H1 (cell line): ENCODE measurements at regions not wholly inside any gene's neighbourhood (a gene's known extent, or its start where the extent isn't known, plus 50 kb on each side); places are given as distances from the start of the nearest gene placed in this dataset.
"Not testable (repeated sequence)": the region's sequence is repeated elsewhere in the genome, so short reads cannot be mapped to it uniquely, and the experiment has no call there.

ENCODE experiments used
- CTCF ChIA-PET: fragments of 300-600 bp; sonication (Branson Sonifier 250); formaldehyde crosslinking; loops from one replicate; lab custom pipeline; 2021; ENCODE audit not compliant: partially characterized antibody; lab: Charles Lee
- POLR2A ChIA-PET: fragments of 300-600 bp; sonication (Branson Sonifier 250); formaldehyde crosslinking; loops from one replicate; lab custom pipeline; 2021; ENCODE audit warnings: inconsistent platforms; ENCODE audit not compliant: partially characterized antibody; lab: Charles Lee
- DNase-seq, 2 experiments: peaks; one replicate each; pipeline versions ENCODE4 v3.0.0 to v3.0.0-alpha.2; 2010 to 2022; ENCODE audit warnings: low spot score in 2 of 2, low read depth in 1 of 2, mixed read lengths in 1 of 2
- FAIRE-seq: peaks from 2 replicates; lab custom pipeline; 2011; peaks lifted over from hg19 to GRCh38; lab: Jason Lieb, UNC
- H2AFZ ChIP-seq: 2 replicates; pipeline ENCODE4 v1.8.1; 2012; ENCODE audit warnings: low read length, inconsistent platforms
- H2AK5ac ChIP-seq: 2 replicates; pipeline ENCODE4 v1.6.1; 2013; ENCODE audit warnings: low read depth, low read length
- H2BK120ac ChIP-seq: replicated peaks from 2 replicates; pipeline ENCODE3; 2013; ENCODE audit warnings: low read depth, low read length, inconsistent platforms
- H2BK12ac ChIP-seq: 2 replicates; pipeline ENCODE4 v1.6.1; 2013; ENCODE audit warnings: low read depth, low read length
- H2BK15ac ChIP-seq: 2 replicates; pipeline ENCODE4 v1.6.1; 2013; ENCODE audit warnings: low read length
- H2BK20ac ChIP-seq: 2 replicates; pipeline ENCODE4 v1.6.1; 2013; ENCODE audit warnings: low read length
- H2BK5ac ChIP-seq: 2 replicates; pipeline ENCODE4 v1.6.1; 2013; ENCODE audit warnings: low read depth, low read length
- H3K14ac ChIP-seq: 2 replicates; pipeline ENCODE4 v1.6.1; 2013; ENCODE audit warnings: inconsistent platforms; ENCODE audit not compliant: insufficient read length
- H3K18ac ChIP-seq: 2 replicates; pipeline ENCODE4 v1.6.1; 2013; ENCODE audit warnings: low read length; ENCODE audit errors: extremely low read depth
- H3K23ac ChIP-seq: 2 replicates; pipeline ENCODE4 v1.6.1; 2013; ENCODE audit warnings: inconsistent platforms; ENCODE audit not compliant: insufficient read length
- H3K23me2 ChIP-seq: 2 replicates; pipeline ENCODE4 v1.6.1; 2013; ENCODE audit warnings: low read depth, low read length
- H3K27ac ChIP-seq: 2 replicates; pipeline ENCODE4 v1.6.1; 2011; ENCODE audit warnings: low read depth, low read length, inconsistent platforms
- H3K27me3 ChIP-seq, 4 experiments: replicated peaks in 1 of 4; 1 replicate in 1 of 4; 2 replicates in 3 of 4; pipeline versions ENCODE4 v1.6.1 to v1.8.1; 2011 to 2013; ENCODE audit warnings: low read length in 3 of 4, mild to moderate bottlenecking in 3 of 4, inconsistent platforms in 2 of 4, mixed read lengths in 2 of 4, moderate library complexity in 1 of 4; ENCODE audit not compliant: control insufficient read depth in 3 of 4, insufficient read depth in 3 of 4; ENCODE audit errors: extremely low read depth in 1 of 4
- H3K36me3 ChIP-seq, 4 experiments: 2 replicates each; pipeline versions ENCODE4 v1.6.1 to v1.8.1; 2011 to 2013; ENCODE audit warnings: mild to moderate bottlenecking in 4 of 4, low read length in 3 of 4, moderate library complexity in 2 of 4, control low read depth in 1 of 4, inconsistent platforms in 1 of 4; ENCODE audit not compliant: insufficient read depth in 4 of 4, control insufficient read depth in 2 of 4
- H3K4ac ChIP-seq: replicated peaks from 2 replicates; pipeline ENCODE3; 2013; ENCODE audit warnings: low read length, low read depth, mixed read lengths, inconsistent platforms; ENCODE audit not compliant: insufficient read length
- H3K4me1 ChIP-seq, 4 experiments: replicated peaks in 1 of 4; 1 replicate in 1 of 4; 2 replicates in 3 of 4; pipeline versions ENCODE4 v1.6.1 to v1.8.1; 2011 to 2013; ENCODE audit warnings: low read length in 3 of 4, inconsistent platforms in 2 of 4, mixed read lengths in 1 of 4; ENCODE audit not compliant: insufficient read depth in 4 of 4, control insufficient read depth in 3 of 4
- H3K4me2 ChIP-seq, 2 experiments: 2 replicates each; pipeline versions ENCODE4 v1.6.1 to v1.8.1; 2011 to 2013; ENCODE audit warnings: low read depth in 2 of 2, low read length in 2 of 2, control low read depth in 1 of 2, inconsistent platforms in 1 of 2, mild to moderate bottlenecking in 1 of 2; ENCODE audit not compliant: insufficient read depth in 1 of 2
- H3K4me3 ChIP-seq, 4 experiments: fragments of 200-600, 300-600 bp in 1 of 4; sonication (generic), shearing (Covaris generic), sonication (Bioruptor Twin) in 1 of 4; 2 replicates each; pipeline versions ENCODE4 v1.5.1 to v1.8.1; 2011 to 2016; ENCODE audit warnings: low read length in 4 of 4, low read depth in 3 of 4, control low read depth in 2 of 4, inconsistent platforms in 2 of 4, mild to moderate bottlenecking in 2 of 4, mixed read lengths in 1 of 4, moderate library complexity in 1 of 4; ENCODE audit not compliant: insufficient read depth in 2 of 4; ENCODE audit errors: extremely low read depth in 1 of 4
- H3K56ac ChIP-seq: replicated peaks from 2 replicates; pipeline ENCODE3; 2013; ENCODE audit warnings: low read depth, mild to moderate bottlenecking, mixed read lengths, low read length, inconsistent platforms; ENCODE audit not compliant: insufficient read length
- H3K79me1 ChIP-seq: 2 replicates; pipeline ENCODE4 v1.6.1; 2013; ENCODE audit warnings: low read depth, low read length, control low read depth
- H3K79me2 ChIP-seq, 2 experiments: 2 replicates each; pipeline versions ENCODE4 v1.6.1 to v1.8.1; 2012 to 2013; ENCODE audit warnings: low read length in 2 of 2, mild to moderate bottlenecking in 2 of 2, inconsistent platforms in 1 of 2; ENCODE audit not compliant: insufficient read depth in 2 of 2, control insufficient read depth in 1 of 2
- H3K9ac ChIP-seq, 4 experiments: replicated peaks in 1 of 4; 1 replicate in 1 of 4; 2 replicates in 3 of 4; pipeline versions ENCODE4 v1.6.1 to v1.8.1; 2011 to 2013; ENCODE audit warnings: low read depth in 3 of 4, low read length in 3 of 4, control low read depth in 2 of 4, mild to moderate bottlenecking in 2 of 4, moderate library complexity in 2 of 4, inconsistent platforms in 1 of 4; ENCODE audit errors: extremely low read depth in 1 of 4
- H3K9me3 ChIP-seq, 2 experiments: 2 replicates each; pipeline versions ENCODE4 v1.6.1 to v1.8.1; 2012 to 2013; ENCODE audit warnings: mild to moderate bottlenecking in 2 of 2, moderate library complexity in 2 of 2, control low read depth in 1 of 2, inconsistent platforms in 1 of 2, low read depth in 1 of 2, low read length in 1 of 2, mixed read lengths in 1 of 2; ENCODE audit not compliant: insufficient read depth in 2 of 2
- H4K20me1 ChIP-seq, 2 experiments: replicated peaks in 1 of 2; 2 replicates each; pipeline versions ENCODE3 to v1.8.1; 2011 to 2013; ENCODE audit warnings: inconsistent platforms in 2 of 2, low read length in 2 of 2, mild to moderate bottlenecking in 1 of 2; ENCODE audit not compliant: insufficient read depth in 2 of 2, control insufficient read depth in 1 of 2
- H4K5ac ChIP-seq: 2 replicates; pipeline ENCODE4 v1.6.1; 2013; ENCODE audit warnings: low read length, low read depth, mixed read lengths, inconsistent platforms; ENCODE audit not compliant: insufficient read length
- H4K8ac ChIP-seq: 2 replicates; pipeline ENCODE4 v1.8.0; 2013; ENCODE audit warnings: mild to moderate bottlenecking, moderate library complexity, low read length, inconsistent platforms; ENCODE audit not compliant: insufficient read depth; ENCODE audit errors: extremely low read depth
- H4K91ac ChIP-seq: replicated peaks from 2 replicates; pipeline ENCODE3; 2013; ENCODE audit warnings: low read length, mixed read lengths, inconsistent platforms; ENCODE audit not compliant: insufficient read length
- FOSL1 ChIP-seq: IDR thresholded peaks from 2 replicates; pipeline ENCODE4 v1.6.1; 2011; ENCODE audit warnings: mild to moderate bottlenecking, low read depth, low read length, moderate library complexity; ENCODE audit not compliant: insufficient read depth
- TAF7 ChIP-seq: optimal IDR thresholded peaks from 2 replicates; pipeline ENCODE3; 2011; ENCODE audit warnings: low read depth, mild to moderate bottlenecking, inconsistent platforms, low read length, moderate library complexity, borderline replicate concordance
- WGBS, 2 experiments: shearing (Covaris generic) in 1 of 2; methylation state at CpG; one replicate each; pipeline versions ENCODE4 v1.1.6 to v1.1.7; 2013 to 2015; ENCODE audit warnings: low lambda C conversion rate in 2 of 2, mixed read lengths in 2 of 2, inconsistent platforms in 1 of 2, low coverage in 1 of 2, missing lambda C conversion rate in 1 of 2; ENCODE audit not compliant: insufficient replicate concordance in 2 of 2, insufficient coverage in 1 of 2, insufficient read length in 1 of 2; ENCODE audit errors: extremely low coverage in 1 of 2, missing lambda C conversion rate in 1 of 2; 5-methylcytosine and 5-hydroxymethylcytosine counted together

DNA sequence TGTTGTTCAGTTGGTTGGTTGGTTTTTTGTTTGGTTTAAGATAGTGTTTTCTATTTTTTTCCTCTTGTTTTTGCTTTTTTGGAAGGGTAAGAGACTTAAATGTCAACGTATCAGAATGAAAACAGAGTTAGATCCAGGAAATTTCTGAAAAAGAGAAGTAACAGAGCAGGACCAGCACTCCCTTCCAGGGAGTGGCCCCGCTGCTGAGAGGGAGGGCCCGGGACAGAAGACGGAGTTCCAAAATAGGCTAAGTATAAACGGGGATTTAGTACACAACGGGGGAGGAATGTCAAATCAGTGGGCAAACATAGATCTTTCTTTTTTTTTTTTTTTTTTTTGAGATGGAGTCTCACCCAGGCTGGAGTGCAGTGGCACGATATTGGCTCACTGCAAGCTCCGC, 92.7 kb upstream of the RUFY1 start:
- no peak overlapping the region for H3K23ac ChIP-seq
- H2BK12ac ChIP-seq, result no peak overlapping the region
- ChIA-PET CTCF (no interaction called here), POLR2A (no interaction called here)
- 91% methylated on average over 8 of the region's 8 CpGs; no CpG with 5 or more reads in 1 of the 2 experiments for WGBS, 2 experiments
- H2BK15ac ChIP-seq, result no peak overlapping the region
- H3K4me3 ChIP-seq, result no peak overlapping the region
- H3K9me3 ChIP-seq, result peaks cover 12 to 20% of the 10 kb centered on the region in 2 experiments
- no peaks in the 10 kb centered on the region for H3K79me1 ChIP-seq
- H3K4ac ChIP-seq, result no peak overlapping the region
- H3K36me3 ChIP-seq, result no peaks in the 10 kb centered on the region
- no peak for FAIRE-seq
- H3K27ac ChIP-seq, result no peak overlapping the region
- H2AFZ ChIP-seq, result no peak overlapping the region
- no peak for DNase-seq
- no peak overlapping the region for H4K91ac ChIP-seq
- TF ChIP-seq FOSL1 (no peak), TAF7 (no peak)
- no peak overlapping the region for H3K9ac ChIP-seq
- H3K18ac ChIP-seq, result no peak overlapping the region
- no peak overlapping the region for H2BK5ac ChIP-seq
- H3K4me1 ChIP-seq, result no peaks in the 10 kb centered on the region
- no peaks in the 10 kb centered on the region for H3K23me2 ChIP-seq
- no peak overlapping the region for H3K14ac ChIP-seq
- no peak overlapping the region for H4K5ac ChIP-seq
- H3K27me3 ChIP-seq, result no peaks in the 10 kb centered on the region
- no peak overlapping the region for H2BK120ac ChIP-seq
- H2AK5ac ChIP-seq, result no peak overlapping the region
- no peaks in the 10 kb centered on the region for H4K20me1 ChIP-seq
- H2BK20ac ChIP-seq, result no peak overlapping the region
- H3K79me2 ChIP-seq, result no peaks in the 10 kb centered on the region
- no peak overlapping the region for H4K8ac ChIP-seq
- H3K56ac ChIP-seq, result no peak overlapping the region
- no peak overlapping the region for H3K4me2 ChIP-seq

DNA sequence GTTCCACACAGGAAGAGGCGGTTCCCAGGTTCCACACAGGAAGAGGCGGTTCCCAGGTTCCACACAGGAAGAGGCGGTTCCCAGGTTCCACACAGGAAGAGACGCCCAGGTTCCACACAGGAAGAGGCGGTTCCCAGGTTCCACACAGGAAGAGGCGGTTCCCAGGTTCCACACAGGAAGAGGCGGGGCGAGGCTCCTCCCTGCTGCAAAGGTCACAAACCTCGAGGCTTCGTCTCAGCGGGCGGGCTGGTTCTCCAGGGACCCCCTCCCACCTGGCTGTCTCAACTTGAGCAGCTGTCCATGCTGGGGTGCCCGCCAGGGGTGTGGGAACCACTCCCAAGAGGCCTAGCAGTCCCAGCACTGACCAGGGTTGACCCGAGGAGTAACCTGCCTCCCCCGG, 94.3 kb upstream of the RUFY1 start:
- H2AFZ ChIP-seq, FAIRE-seq, H4K91ac ChIP-seq, H3K23me2 ChIP-seq, H3K27me3 ChIP-seq, H3K18ac ChIP-seq, H3K23ac ChIP-seq, H3K14ac ChIP-seq, H4K20me1 ChIP-seq, H4K5ac ChIP-seq, H3K4ac ChIP-seq, H3K56ac ChIP-seq, H2BK20ac ChIP-seq, DNase-seq, H4K8ac ChIP-seq, H3K79me1 ChIP-seq, H2BK15ac ChIP-seq, H3K4me3 ChIP-seq, H2AK5ac ChIP-seq, H3K4me2 ChIP-seq, H2BK12ac ChIP-seq, H3K36me3 ChIP-seq, H2BK5ac ChIP-seq, H3K27ac ChIP-seq, H3K4me1 ChIP-seq, H3K79me2 ChIP-seq, H3K9ac ChIP-seq, H2BK120ac ChIP-seq, POLR2A ChIA-PET: not testable (repeated sequence)
- H3K9me3 ChIP-seq, result peaks cover 19 to 23% of the 10 kb centered on the region in 2 experiments
- 94% methylated on average over 10 of the region's 15 CpGs; no CpG with 5 or more reads in 1 of the 2 experiments for WGBS, 2 experiments
- CTCF ChIA-PET, result interaction anchor here (0.6 kb wide), 1 partner anchor 570 kb away, joined by 3 read pairs; no protein-coding TSS in a partner anchor
